Bronchial epithelial cell (primary cell): ENCODE measurements at regions not wholly inside any gene's neighbourhood (a gene's known extent, or its start where the extent isn't known, plus 50 kb on each side); places are given as distances from the start of the nearest gene placed in this dataset.
A peak's percentile ranks its signal among the peaks of the same experiment; 100 is the strongest.
"Not testable (repeated sequence)": the region's sequence is repeated elsewhere in the genome, so short reads cannot be mapped to it uniquely, and the experiment has no call there.

Experiments
- DNase-seq: peaks from one replicate; pipeline ENCODE4 v3.0.0-alpha.2; 2010; ENCODE audit warnings: low read depth
- FAIRE-seq: peaks from 2 replicates; lab custom pipeline; 2011; peaks lifted over from hg19 to GRCh38; lab: Jason Lieb, UNC
- H3K27me3 ChIP-seq: 2 replicates; pipeline ENCODE4 v1.5.1; 2011; ENCODE audit warnings: low read length; ENCODE audit not compliant: control insufficient read depth, insufficient read depth
- H3K36me3 ChIP-seq: 2 replicates; pipeline ENCODE4 v1.5.1; 2011; ENCODE audit warnings: low read length; ENCODE audit not compliant: control insufficient read depth, insufficient read depth
- H3K4me3 ChIP-seq: 2 replicates; pipeline ENCODE4 v1.5.1; 2011; ENCODE audit warnings: mild to moderate bottlenecking, low read depth, low read length, control low read depth
- TF ChIP-seq, protein P1 (sequence below): IDR thresholded peaks from 2 replicates; pipeline ENCODE4 v1.5.1; 2011; ENCODE audit warnings: mild to moderate bottlenecking, moderate library complexity, low read length, control low read depth, inconsistent platforms; ENCODE audit not compliant: insufficient read depth, severe bottlenecking

DNA sequence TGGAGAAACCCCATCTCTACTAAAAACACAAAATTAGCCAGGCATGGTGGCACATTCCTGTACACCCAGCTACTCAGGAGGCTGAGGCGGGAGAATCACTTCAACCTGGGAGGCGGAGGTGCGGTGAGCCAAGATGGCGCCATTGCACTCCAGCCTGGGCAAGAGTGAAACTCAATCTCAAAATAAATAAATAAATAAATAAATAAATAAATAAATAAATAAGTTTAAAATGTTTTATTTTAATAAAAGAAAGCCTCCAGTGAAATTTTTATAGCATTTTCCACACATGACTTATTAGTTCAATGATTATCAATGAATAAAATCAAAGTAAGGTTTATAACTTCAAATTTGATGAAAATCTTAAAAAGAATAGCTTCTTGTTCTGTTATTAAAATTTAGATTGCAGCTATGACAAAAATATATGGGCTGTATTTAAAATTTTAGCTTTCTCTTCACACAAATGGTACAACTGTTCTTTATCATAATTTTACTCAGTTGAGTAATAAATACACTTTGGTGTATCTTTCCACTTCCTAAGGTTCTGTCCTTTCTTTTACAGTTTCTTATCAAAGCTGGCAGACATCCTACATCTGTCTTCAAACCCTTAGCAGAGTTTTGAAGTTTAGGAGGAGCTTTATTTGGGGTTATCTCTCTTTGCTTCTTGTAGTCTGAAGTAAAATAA, 78.4 kb upstream of the ZSWIM2 start:
- Histone ChIP-seq H3K36me3 (no peaks in the 10 kb centered on the region), H3K4me3 (no peak overlapping the region), H3K27me3 (no peaks in the 10 kb centered on the region)
- DNase-seq (no peak), FAIRE-seq (no peak)
- TF ChIP-seq, protein P1, sequence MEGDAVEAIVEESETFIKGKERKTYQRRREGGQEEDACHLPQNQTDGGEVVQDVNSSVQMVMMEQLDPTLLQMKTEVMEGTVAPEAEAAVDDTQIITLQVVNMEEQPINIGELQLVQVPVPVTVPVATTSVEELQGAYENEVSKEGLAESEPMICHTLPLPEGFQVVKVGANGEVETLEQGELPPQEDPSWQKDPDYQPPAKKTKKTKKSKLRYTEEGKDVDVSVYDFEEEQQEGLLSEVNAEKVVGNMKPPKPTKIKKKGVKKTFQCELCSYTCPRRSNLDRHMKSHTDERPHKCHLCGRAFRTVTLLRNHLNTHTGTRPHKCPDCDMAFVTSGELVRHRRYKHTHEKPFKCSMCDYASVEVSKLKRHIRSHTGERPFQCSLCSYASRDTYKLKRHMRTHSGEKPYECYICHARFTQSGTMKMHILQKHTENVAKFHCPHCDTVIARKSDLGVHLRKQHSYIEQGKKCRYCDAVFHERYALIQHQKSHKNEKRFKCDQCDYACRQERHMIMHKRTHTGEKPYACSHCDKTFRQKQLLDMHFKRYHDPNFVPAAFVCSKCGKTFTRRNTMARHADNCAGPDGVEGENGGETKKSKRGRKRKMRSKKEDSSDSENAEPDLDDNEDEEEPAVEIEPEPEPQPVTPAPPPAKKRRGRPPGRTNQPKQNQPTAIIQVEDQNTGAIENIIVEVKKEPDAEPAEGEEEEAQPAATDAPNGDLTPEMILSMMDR, result no peak

- DNase-seq, result no peak
- TF ChIP-seq, protein P1, result no peak
- no peak for FAIRE-seq
- no peaks in the 10 kb centered on the region for H3K36me3 ChIP-seq
- no peak overlapping the region for H3K4me3 ChIP-seq
- no peaks in the 10 kb centered on the region for H3K27me3 ChIP-seq
Observed at GRCh38 chr2:186925514-186925913, 76.5 kb upstream of the ZSWIM2 start.

GRCh38 chr2:186922316-186922715, 73.3 kb upstream of the ZSWIM2 start:
- not testable (repeated sequence) for DNase-seq, H3K36me3 ChIP-seq, H3K4me3 ChIP-seq, FAIRE-seq, H3K27me3 ChIP-seq

GRCh38 chr2:186919296-186919695, 70.3 kb upstream of the ZSWIM2 start:
- peak; percentile 86 for DNase-seq

DNA sequence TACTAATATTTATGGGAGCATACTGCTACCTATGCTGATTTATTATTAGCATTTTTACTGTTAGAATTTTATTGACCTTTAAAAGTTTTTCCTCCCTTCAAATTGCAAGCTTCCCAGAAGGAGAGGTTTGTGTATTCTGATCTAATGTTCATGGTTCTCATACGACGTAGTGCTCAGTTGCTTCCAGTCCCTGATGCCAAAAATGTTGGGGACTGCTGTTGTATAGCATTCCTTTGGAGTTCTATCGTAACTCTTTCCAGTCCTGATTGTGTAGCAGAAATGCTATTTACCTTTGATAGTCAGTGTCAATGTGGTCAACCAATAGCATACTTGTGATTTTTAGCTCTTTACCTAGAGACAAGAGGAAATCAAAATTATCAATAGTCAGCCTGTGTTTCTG, 69.5 kb upstream of the ZSWIM2 start:
- Histone ChIP-seq H3K4me3 (no peak overlapping the region), H3K36me3 (no peaks in the 10 kb centered on the region), H3K27me3 (no peaks in the 10 kb centered on the region)
- TF ChIP-seq, protein P1, result no peak
- DNase-seq (no peak), FAIRE-seq (no peak)

More at GRCh38 chr2:186919296-186919695, 70.3 kb upstream of the ZSWIM2 start:
- no peaks in the 10 kb centered on the region for H3K36me3 ChIP-seq
- no peak for FAIRE-seq
- H3K27me3 ChIP-seq, result no peaks in the 10 kb centered on the region
- TF ChIP-seq, protein P1, result no peak
- no peak overlapping the region for H3K4me3 ChIP-seq

DNA sequence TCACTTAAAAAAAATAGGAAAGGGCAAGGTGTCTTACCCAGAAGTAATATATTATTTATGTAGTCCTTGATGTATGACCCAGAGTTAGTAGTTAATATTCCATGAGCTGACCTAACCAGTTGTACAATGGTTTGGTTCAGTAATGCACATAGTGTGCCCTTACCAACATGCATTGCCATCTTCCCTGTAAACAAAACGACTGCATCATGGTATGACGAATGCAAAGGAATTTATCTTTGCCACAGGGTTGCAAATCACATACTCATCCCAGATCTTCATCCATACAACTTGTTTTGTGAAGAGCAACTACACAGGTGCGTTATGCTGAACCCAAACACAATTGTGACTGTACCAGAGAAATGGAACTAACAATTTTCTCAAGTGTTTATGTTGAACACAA, 68.9 kb upstream of the ZSWIM2 start:
- Histone ChIP-seq H3K27me3 (no peaks in the 10 kb centered on the region), H3K4me3 (no peak overlapping the region), H3K36me3 (no peaks in the 10 kb centered on the region)
- FAIRE-seq (no peak), DNase-seq (peak; percentile 55)
- TF ChIP-seq, protein P1, result no peak
